Trophoblast cell (in vitro differentiated cells and primary cell): ENCODE measurements at regions not wholly inside any gene's neighbourhood (a gene's known extent, or its start where the extent isn't known, plus 50 kb on each side); places are given as distances from the start of the nearest gene placed in this dataset.

ENCODE experiments used
- DNase-seq, 2 donors: peaks; one replicate each; pipeline ENCODE4 v3.0.0-alpha.2; 2016
- H2AFZ ChIP-seq: 2 replicates; pipeline ENCODE4 v1.6.1; 2013; ENCODE audit warnings: low read length, moderate library complexity, mild to moderate bottlenecking; ENCODE audit not compliant: insufficient read depth, poor library complexity
- H2AK5ac ChIP-seq: 2 replicates; pipeline ENCODE4 v1.6.1; 2013; ENCODE audit warnings: mild to moderate bottlenecking, low read length
- H2BK120ac ChIP-seq: 2 replicates; pipeline ENCODE4 v1.6.1; 2013; ENCODE audit warnings: low read length, mild to moderate bottlenecking, moderate library complexity; ENCODE audit not compliant: insufficient read depth, poor library complexity
- H2BK12ac ChIP-seq: 2 replicates; pipeline ENCODE4 v1.6.1; 2013; ENCODE audit warnings: mild to moderate bottlenecking, low read length, moderate library complexity
- H2BK5ac ChIP-seq: 2 replicates; pipeline ENCODE4 v1.6.1; 2013; ENCODE audit warnings: low read length, low read depth, moderate library complexity, mild to moderate bottlenecking; ENCODE audit not compliant: poor library complexity
- H3K14ac ChIP-seq: 2 replicates; pipeline ENCODE4 v1.6.1; 2013; ENCODE audit warnings: mild to moderate bottlenecking, low read length
- H3K18ac ChIP-seq: 2 replicates; pipeline ENCODE4 v1.6.1; 2013; ENCODE audit warnings: mild to moderate bottlenecking, low read length
- H3K23ac ChIP-seq: 2 replicates; pipeline ENCODE4 v1.6.1; 2013; ENCODE audit warnings: low read length
- H3K27ac ChIP-seq: 2 replicates; pipeline ENCODE4 v1.5.1; 2013; ENCODE audit warnings: low read depth, mild to moderate bottlenecking, inconsistent platforms, low read length, moderate library complexity
- H3K27me3 ChIP-seq: 2 replicates; pipeline ENCODE4 v1.6.1; 2013; ENCODE audit warnings: inconsistent platforms, mild to moderate bottlenecking, low read length, moderate library complexity; ENCODE audit not compliant: insufficient read depth
- H3K36me3 ChIP-seq, 2 experiments: 1 replicate in 1 of 2; 2 replicates in 1 of 2; pipeline ENCODE4 v1.6.1; 2013; ENCODE audit warnings: low read length in 2 of 2, mild to moderate bottlenecking in 2 of 2, moderate library complexity in 1 of 2; ENCODE audit not compliant: insufficient read depth in 2 of 2, control insufficient read depth in 1 of 2
- H3K4ac ChIP-seq: 2 replicates; pipeline ENCODE4 v1.6.1; 2013; ENCODE audit warnings: low read depth, mild to moderate bottlenecking, low read length, moderate library complexity
- H3K4me1 ChIP-seq, 2 experiments: 1 replicate in 1 of 2; 2 replicates in 1 of 2; pipeline ENCODE4 v1.6.1; 2013; ENCODE audit warnings: low read length in 2 of 2, mild to moderate bottlenecking in 2 of 2, moderate library complexity in 1 of 2; ENCODE audit not compliant: insufficient read depth in 2 of 2, control insufficient read depth in 1 of 2
- H3K4me2 ChIP-seq: 2 replicates; pipeline ENCODE4 v1.6.1; 2013; ENCODE audit warnings: inconsistent platforms, mild to moderate bottlenecking, low read length, moderate library complexity
- H3K4me3 ChIP-seq: 2 replicates; pipeline ENCODE4 v1.5.1; 2013; ENCODE audit warnings: mild to moderate bottlenecking, low read depth, low read length, inconsistent platforms
- H3K79me1 ChIP-seq: one replicate; pipeline ENCODE4 v1.6.1; 2013; ENCODE audit warnings: low read length
- H3K79me2 ChIP-seq: 2 replicates; pipeline ENCODE4 v1.6.1; 2013; ENCODE audit warnings: low read length, mild to moderate bottlenecking; ENCODE audit not compliant: control insufficient read depth, insufficient read depth, poor library complexity
- H3K9ac ChIP-seq: 2 replicates; pipeline ENCODE4 v1.6.1; 2013; ENCODE audit warnings: mild to moderate bottlenecking, low read length
- H3K9me3 ChIP-seq: 2 replicates; pipeline ENCODE4 v1.6.1; 2013; ENCODE audit warnings: low read depth, mild to moderate bottlenecking, control low read depth, inconsistent platforms, low read length; ENCODE audit not compliant: insufficient read depth
- H4K12ac ChIP-seq: 2 replicates; pipeline ENCODE4 v1.6.1; 2013; ENCODE audit warnings: low read depth, mild to moderate bottlenecking, low read length, moderate library complexity
- H4K8ac ChIP-seq: 2 replicates; pipeline ENCODE4 v1.6.1; 2013; ENCODE audit warnings: low read depth, mild to moderate bottlenecking, low read length, moderate library complexity
- H4K91ac ChIP-seq: one replicate; pipeline ENCODE4 v1.6.1; 2013; ENCODE audit warnings: low read depth, mild to moderate bottlenecking, low read length, moderate library complexity
- WGBS: extraction: QIAGEN DNeasy Blood & Tissue Kit; methylation state at CpG from one replicate; pipeline ENCODE4 v1.1.7; 2013; ENCODE audit warnings: missing lambda C conversion rate; ENCODE audit not compliant: insufficient read length, insufficient coverage; ENCODE audit errors: extremely low coverage; 5-methylcytosine and 5-hydroxymethylcytosine counted together

DNA sequence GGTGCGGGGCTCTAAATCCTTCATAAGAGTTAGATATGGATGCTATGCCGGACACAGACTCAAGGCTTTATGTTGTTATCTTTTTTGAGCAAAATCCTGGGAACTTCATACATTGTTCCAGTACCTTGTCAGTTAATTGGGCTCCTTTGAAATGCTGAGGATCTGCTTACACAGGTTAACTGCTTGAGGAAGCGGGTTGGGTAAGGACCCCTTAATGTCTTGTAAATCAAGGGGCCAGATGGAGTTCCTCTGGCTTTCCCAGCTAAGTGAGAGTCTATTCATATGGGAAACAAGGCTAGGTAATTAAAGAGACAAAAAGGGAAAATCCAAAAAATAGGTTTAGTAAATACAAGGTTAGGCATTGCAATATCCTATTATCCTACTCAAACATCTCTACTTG, 141.5 kb downstream of the OR2B2 start:
- Histone ChIP-seq H3K18ac (no peak overlapping the region), H4K8ac (no peak overlapping the region), H3K27ac (no peak overlapping the region), H3K14ac (no peak overlapping the region), H2BK120ac (no peak overlapping the region), H4K12ac (no peak overlapping the region), H3K79me2 (no peaks in the 10 kb centered on the region), H2AFZ (no peak overlapping the region), H4K91ac (no peak overlapping the region), H3K9me3 (no peaks in the 10 kb centered on the region), H3K4me2 (no peak overlapping the region), H3K79me1 (no peaks in the 10 kb centered on the region), H3K9ac (no peak overlapping the region), H2BK12ac (no peak overlapping the region), H3K4me1 (no peaks in the 10 kb centered on the region), H3K36me3 (no peaks in the 10 kb centered on the region), H3K27me3 (peaks cover 9% of the 10 kb centered on the region), H2BK5ac (no peak overlapping the region), H3K4ac (no peak overlapping the region), H2AK5ac (no peak overlapping the region), H3K4me3 (no peak overlapping the region), H3K23ac (no peak overlapping the region)
- DNase-seq, result no peak
- WGBS, result no CpG with 5 or more reads among the region's 3 CpGs

DNA sequence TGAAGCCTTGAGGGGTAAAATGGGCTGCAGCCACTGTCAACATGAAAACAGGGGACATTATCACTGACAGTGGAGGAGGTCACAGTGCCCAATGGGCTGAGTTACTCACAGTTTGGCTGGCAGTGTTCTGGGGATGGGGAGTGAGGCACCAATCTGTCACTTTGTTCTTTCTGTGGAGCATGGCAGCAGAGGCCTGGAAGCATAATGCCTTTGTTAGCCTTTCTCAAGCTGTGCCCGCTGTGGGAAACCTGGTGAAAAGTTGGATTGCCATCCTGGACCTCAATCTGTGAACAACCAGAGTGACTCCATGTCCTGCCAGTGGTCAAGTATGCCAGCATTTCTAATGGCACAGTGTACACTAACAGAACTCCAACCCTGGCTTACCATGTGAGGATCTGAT, 143.6 kb downstream of the OR2B2 start:
- Histone ChIP-seq H3K4me3 (no peak overlapping the region), H4K8ac (no peak overlapping the region), H2AK5ac (no peak overlapping the region), H3K4ac (no peak overlapping the region), H3K4me2 (no peak overlapping the region), H3K14ac (no peak overlapping the region), H4K12ac (no peak overlapping the region), H2BK120ac (no peak overlapping the region), H2AFZ (no peak overlapping the region), H3K18ac (no peak overlapping the region), H3K27me3 (peaks cover 9% of the 10 kb centered on the region), H3K4me1 (no peaks in the 10 kb centered on the region), H3K79me2 (no peaks in the 10 kb centered on the region), H4K91ac (no peak overlapping the region), H3K27ac (no peak overlapping the region), H3K23ac (no peak overlapping the region), H2BK12ac (no peak overlapping the region), H3K79me1 (no peaks in the 10 kb centered on the region), H3K9me3 (no peaks in the 10 kb centered on the region), H3K36me3 (no peaks in the 10 kb centered on the region), H2BK5ac (no peak overlapping the region), H3K9ac (no peak overlapping the region)
- no peak for DNase-seq
- WGBS, result no CpG with 5 or more reads among the region's 1 CpG

DNA sequence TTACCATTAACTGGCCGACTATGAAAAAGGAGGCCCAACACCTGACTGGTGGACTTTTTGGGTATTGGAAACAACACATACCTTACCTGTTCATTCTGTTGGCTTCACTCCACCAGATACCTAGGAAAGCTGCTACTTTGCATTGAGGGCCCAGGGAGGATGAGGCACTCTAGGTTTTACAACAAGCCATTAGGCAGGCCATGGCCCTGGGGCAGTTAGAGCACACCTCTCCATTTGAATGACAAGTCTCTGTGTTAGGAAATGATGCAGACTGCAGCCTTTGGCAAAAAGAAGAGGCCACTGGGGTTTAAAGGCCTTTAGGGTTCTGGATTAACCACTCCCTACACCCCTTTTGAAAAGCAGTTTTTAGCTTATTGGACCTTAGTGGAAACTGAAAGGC, 144.3 kb downstream of the OR2B2 start:
- Histone ChIP-seq H3K9ac (no peak overlapping the region), H3K79me2 (no peaks in the 10 kb centered on the region), H4K91ac (no peak overlapping the region), H4K8ac (no peak overlapping the region), H3K79me1 (no peaks in the 10 kb centered on the region), H2BK12ac (no peak overlapping the region), H2BK120ac (no peak overlapping the region), H3K9me3 (no peaks in the 10 kb centered on the region), H2BK5ac (no peak overlapping the region), H3K4me3 (no peak overlapping the region), H3K14ac (no peak overlapping the region), H3K18ac (no peak overlapping the region), H3K4me2 (no peak overlapping the region), H3K27me3 (peaks cover 9% of the 10 kb centered on the region), H3K4me1 (no peaks in the 10 kb centered on the region), H3K27ac (no peak overlapping the region), H3K23ac (no peak overlapping the region), H2AK5ac (no peak overlapping the region), H4K12ac (no peak overlapping the region), H2AFZ (no peak overlapping the region), H3K36me3 (no peaks in the 10 kb centered on the region), H3K4ac (no peak overlapping the region)
- WGBS, result no CpG with 5 or more reads among the region's 1 CpG
- DNase-seq, result no peak

DNA sequence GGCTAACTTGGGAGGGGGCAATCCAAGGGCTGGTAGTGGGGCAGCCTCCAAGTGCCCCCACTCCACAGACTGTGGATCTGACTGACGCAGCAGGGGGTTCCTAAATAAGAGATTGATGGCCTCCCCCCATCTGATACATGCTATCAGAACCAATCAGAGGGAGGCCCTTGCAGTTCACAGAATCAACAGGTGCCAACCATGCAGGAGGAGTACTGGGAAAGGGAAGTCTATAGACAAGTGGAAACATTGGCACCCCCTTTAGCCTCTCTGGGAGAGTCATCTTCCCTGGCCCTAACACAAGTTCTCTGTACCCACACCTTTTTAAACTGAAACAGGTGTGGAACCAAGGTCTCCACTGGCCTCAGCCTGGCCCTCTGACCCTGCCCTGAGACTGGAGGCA, 145.8 kb downstream of the OR2B2 start:
- Histone ChIP-seq H4K8ac (no peak overlapping the region), H3K14ac (no peak overlapping the region), H3K27ac (no peak overlapping the region), H3K4me3 (no peak overlapping the region), H3K9ac (no peak overlapping the region), H3K23ac (no peak overlapping the region), H4K12ac (no peak overlapping the region), H3K18ac (no peak overlapping the region), H3K36me3 (no peaks in the 10 kb centered on the region), H3K9me3 (no peaks in the 10 kb centered on the region), H2BK12ac (no peak overlapping the region), H4K91ac (no peak overlapping the region), H3K79me1 (no peaks in the 10 kb centered on the region), H3K4ac (no peak overlapping the region), H2AFZ (no peak overlapping the region), H3K4me1 (no peaks in the 10 kb centered on the region), H3K79me2 (no peaks in the 10 kb centered on the region), H2BK120ac (no peak overlapping the region), H2BK5ac (no peak overlapping the region), H3K4me2 (no peak overlapping the region), H2AK5ac (no peak overlapping the region), H3K27me3 (peaks cover 9% of the 10 kb centered on the region)
- no peak for DNase-seq
- no CpG with 5 or more reads among the region's 1 CpG for WGBS
